ENCODE measurements at regions not wholly inside any gene's neighbourhood (a gene's known extent, or its start where the extent isn't known, plus 50 kb on each side); places are given as distances from the start of the nearest gene placed in this dataset.

- no peak for TF ChIP-seq MAX (IDR thresholded peaks at IDR 0.05; ENCODE audit: insufficient read depth, insufficient read length)
- TF ChIP-seq POLR2AphosphoS5 (IDR thresholded peaks at IDR 0.05; ENCODE audit: insufficient read depth, low read depth, low read length), result no peak
- no peak for TF ChIP-seq CTCF (IDR thresholded peaks at IDR 0.05; ENCODE audit: extremely low read depth in 1 of 2, insufficient read depth in 1 of 2, low read depth in 1 of 2, low read length in 2 of 2)
- TF ChIP-seq EZH2 (IDR thresholded peaks at IDR 0.05; ENCODE audit: borderline replicate concordance, low read depth, low read length, severe bottlenecking), result no peak
- no peak for TF ChIP-seq POLR2A (IDR thresholded peaks at IDR 0.05; ENCODE audit: low read depth, low read length)
- no peak for TF ChIP-seq MYC (IDR thresholded peaks at IDR 0.05; ENCODE audit: low read depth, low read length)
- TF ChIP-seq FOS (IDR thresholded peaks at IDR 0.05; ENCODE audit: borderline replicate concordance, insufficient read depth, low read length), result no peak
- no peak for TF ChIP-seq JUN (IDR thresholded peaks at IDR 0.05; ENCODE audit: borderline replicate concordance, insufficient read depth, insufficient read length, low read depth)
- TF ChIP-seq GATA2 (IDR thresholded peaks at IDR 0.05; ENCODE audit: insufficient read depth, insufficient read length, low read depth, low read length), result no peak
Measured at GRCh38 chr9:108209132-108209685, 646.6 kb downstream of the ACTL7B start.

Data from endothelial cell of umbilical vein (primary cell).